Sciatic nerve (tissue), 2 donors: ENCODE measurements at regions not wholly inside any gene's neighbourhood (a gene's known extent, or its start where the extent isn't known, plus 50 kb on each side); places are given as distances from the start of the nearest gene placed in this dataset.

Experiments
- ATAC-seq: fragments of 200-7000 bp; cut with Tn5 transposase; one replicate; pipeline ENCODE4 v1.9.1; 2020; ENCODE audit warnings: mild to moderate bottlenecking, moderate library complexity
- DNase-seq: peaks from one replicate; pipeline ENCODE4 v3.0.0-alpha.2; 2020; ENCODE audit warnings: low spot score
- intact Hi-C: fragments of 100-400 bp; cut with DNase I; formaldehyde crosslinking; loops from one replicate; pipeline ENCODE4 v1.14.2; 2022
- donor health status: DM: no; HTN: no; CAD: no.
- donor health status: DM: no; HTN: no; CAD: no.

- intact Hi-C loops: no loop called here
- no peak for ATAC-seq
Observed at GRCh38 chr9:13707612-13708576, 428.4 kb upstream of the MPDZ start.

DNA sequence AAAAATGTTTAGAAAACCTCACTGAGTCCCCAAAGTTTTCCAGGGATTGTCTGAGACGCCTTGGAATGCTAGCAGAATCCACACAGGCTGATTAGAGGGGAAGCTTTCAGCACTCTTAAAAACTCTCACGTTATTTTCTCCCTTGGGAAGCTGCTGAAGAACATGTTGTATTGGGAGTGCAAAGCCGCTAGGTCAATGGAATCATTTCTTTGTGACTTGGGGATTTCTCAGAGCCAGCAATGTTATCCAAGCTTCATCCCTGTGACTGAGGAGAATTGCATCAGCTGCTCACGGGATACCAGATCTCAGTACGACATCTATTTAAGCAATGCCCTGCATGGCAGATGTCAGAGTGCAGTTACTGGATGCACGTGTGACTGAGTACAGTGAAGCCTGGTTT lies 426.4 kb upstream of the MPDZ start:
- intact Hi-C loops: no loop called here
- DNase-seq: peak; percentile 58
- ATAC-seq: peak; percentile 98

More at GRCh38 chr9:13707612-13708576, 428.4 kb upstream of the MPDZ start:
- no peak for DNase-seq

DNA sequence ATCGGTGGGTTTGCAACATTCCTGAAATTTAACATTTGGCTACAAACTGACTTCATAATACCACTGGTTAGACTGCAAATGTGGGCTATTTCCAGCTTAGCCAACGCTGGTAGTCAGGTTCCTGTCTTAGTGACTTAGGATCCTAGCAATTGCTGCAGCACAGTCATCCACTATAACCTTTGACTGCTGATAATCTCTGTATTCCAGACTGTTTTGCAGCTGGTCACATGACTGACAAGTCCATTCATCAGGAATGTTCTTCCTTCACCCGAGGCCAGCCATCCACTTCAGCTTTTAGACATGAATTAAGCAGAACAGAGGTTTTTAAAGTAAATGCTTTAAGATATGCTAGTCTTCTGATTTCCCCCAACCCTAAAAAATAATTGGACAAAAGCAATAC lies 425.9 kb upstream of the MPDZ start:
- ATAC-seq (peak; percentile 62), DNase-seq (no peak)
- intact Hi-C loops: no loop called here

DNA sequence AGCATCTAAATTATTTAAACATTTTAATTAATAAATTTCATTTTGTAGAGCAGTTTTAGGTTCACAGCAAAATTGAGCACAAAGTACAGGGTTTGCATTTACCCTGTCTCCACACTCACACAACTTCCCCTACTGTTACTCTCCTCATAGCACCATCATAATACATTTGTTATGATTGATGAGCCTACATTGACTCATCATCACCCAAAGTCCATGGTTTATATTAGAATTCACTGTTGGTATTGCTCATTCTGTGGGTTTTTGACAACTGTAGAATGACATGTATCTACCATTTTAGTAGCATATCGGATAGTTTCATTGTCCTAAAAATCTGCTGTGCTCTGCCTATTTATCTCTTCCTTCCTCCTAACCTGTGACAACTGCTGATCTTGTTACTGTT lies 411.1 kb upstream of the MPDZ start:
- DNase-seq (no peak), ATAC-seq (no peak)
- intact Hi-C loops: no loop called here

DNA sequence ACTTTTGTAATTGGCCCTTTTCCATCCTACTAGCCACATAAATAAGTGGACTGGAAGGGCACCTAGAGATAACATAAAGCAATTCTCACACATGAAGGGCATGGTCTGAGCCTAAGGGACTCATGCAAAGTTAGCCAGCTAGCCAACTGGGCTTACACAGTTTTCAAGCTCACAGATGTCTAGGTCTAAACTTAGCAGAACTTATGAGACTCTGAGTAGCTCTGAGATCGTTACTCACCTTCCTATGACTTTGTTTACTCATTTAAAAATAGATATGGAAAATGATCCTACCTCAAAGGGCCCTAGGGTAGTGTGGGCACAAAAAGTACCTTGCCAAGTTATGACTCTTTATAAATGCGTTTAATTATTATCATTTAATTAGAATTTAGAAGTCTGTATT lies 410.4 kb upstream of the MPDZ start:
- DNase-seq (no peak), ATAC-seq (no peak)
- intact Hi-C loops: no loop called here

GRCh38 chr9:13688990-13689600 lies 409.6 kb upstream of the MPDZ start:
- intact Hi-C loops: no loop called here
- DNase-seq (no peak), ATAC-seq (no peak)

DNA sequence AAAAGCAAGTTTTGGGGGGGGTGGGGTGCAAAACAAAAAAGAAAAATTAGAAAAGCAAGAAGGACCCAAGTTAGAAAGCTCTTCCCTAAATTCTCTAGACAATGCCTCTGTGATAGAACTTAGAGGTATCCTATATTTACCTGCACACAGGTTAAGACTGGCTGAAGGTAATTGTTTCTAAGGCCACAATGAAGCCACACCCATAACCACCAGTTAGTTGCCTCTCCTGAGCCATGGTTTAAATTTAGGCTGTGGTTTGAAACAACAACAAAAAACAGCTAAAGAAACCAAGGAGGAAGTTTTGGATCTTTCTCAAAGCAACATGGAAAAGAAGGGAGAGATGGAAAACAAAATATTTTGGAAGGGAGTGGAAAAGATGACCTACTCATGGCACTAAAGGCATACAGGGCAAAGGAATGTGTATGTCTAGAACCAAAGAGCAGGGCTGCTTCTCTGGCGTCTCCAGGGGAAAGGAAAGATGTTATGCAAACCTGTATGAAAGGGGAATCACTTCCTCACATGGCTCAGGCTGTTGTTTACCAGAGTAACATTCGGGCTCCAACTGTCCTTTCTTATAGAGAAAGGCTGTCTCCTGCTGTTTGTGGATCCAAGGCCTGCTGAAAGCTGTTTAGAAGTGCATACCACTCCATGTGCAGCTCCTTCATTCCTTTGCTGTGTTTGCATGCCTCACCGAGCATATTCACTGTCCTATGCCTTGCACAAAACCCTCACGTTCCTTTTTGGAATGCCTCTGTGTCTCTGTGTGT lies 408.9 kb upstream of the MPDZ start:
- no peak for ATAC-seq
- intact Hi-C loops: no loop called here
- DNase-seq: no peak

DNA sequence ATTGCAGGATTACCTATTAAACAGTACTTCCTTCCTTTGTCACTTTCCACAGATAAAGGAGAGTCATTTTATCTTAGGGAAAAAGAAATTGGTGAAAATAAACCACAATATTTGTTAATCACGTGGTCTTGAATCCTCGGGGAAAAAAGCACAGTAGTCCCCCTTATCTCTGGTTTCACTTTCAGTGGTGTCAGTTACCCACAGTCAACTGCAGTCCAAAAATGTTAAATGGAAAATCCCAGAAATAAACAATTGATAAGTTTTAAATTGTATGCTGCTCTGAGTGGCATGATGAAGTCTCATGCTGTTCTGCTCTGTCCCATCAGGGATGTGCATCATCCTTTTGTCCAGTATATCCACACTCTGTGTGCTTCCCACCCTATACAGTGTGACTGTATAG lies 405.2 kb upstream of the MPDZ start:
- intact Hi-C loops: no loop called here
- no peak for DNase-seq
- no peak for ATAC-seq

DNA sequence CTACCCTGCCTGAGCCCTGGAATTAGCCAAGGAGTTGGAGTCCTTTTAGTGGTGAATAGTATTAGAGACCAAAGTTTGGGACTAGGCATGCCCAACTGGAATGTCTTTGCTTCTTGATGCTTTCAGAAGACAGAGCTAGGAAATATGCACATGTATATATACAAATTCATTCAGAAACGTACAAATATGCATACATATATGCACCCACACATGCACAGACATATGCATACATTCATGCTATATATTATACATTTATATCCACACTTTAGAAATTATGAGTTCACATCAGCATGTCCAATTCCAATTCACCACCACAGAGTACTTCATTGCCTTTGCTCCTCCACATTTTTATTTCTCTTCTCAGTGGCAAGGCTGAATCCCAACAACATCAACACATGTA lies 398.3 kb upstream of the MPDZ start:
- intact Hi-C loops: no loop called here
- no peak for DNase-seq
- ATAC-seq: no peak

- ATAC-seq (no peak), DNase-seq (no peak)
- intact Hi-C loops: no loop called here
Observed at GRCh38 chr9:13675638-13676000, 396.1 kb upstream of the MPDZ start.

DNA sequence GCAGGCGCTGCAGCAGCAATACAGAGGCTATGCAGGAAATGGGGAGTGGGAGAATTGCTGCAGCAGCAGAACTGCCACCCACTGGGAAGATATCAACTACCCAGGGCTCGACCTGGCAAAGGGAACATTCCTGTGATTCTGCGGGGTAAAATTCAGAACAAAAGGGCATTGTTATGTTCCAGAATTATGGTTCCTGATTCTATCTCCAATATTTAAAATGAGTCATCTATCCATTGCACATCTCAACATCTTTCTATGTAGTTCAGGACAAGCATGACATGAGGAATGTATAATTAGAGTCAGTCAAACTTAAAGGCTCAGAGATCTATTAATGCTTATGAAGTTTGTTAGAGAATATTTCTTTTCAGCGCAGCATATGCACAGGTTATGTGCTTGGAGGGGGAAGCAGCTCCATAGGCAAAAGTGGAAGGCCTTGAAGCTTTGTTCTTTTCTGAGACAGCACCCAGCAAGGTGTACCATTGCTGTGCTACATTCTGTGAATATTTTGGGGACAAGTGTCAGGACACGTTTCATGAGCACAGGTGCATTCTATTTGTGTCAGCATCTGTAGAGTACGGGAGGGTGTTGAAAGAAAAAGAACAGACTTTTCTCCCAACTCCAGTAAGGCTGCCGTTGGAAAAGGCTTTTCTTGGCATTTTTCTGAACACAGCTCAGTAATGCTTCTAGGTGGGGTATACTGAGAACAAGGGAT lies 395.6 kb upstream of the MPDZ start:
- intact Hi-C loops: no loop called here
- ATAC-seq (no peak), DNase-seq (no peak)

DNA sequence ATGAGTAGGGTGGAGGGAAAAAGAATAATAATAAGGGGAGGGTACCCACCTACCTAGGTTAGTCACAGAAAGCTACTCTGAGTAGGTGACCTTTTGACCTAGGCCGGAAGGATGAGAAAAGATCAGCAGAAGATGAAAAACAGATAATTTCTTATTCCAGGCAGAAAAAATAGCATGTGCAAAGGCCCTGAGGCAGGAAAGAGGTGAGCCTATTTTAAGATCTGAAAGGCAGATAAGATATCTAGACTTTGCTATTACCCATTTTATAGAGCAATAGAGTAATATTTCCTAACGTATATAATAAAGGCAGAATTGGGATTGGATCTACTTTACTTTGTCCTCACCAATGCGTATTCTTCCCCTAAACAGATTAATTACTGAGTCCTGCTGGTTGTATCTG lies 393.9 kb upstream of the MPDZ start:
- DNase-seq (no peak), ATAC-seq (no peak)
- intact Hi-C loops: no loop called here

- ATAC-seq (peak; percentile 45), DNase-seq (no peak)
- intact Hi-C loops: no loop called here
Observed at GRCh38 chr9:13665418-13666066, 386.1 kb upstream of the MPDZ start.

GRCh38 chr9:13661014-13661413 lies 381.5 kb upstream of the MPDZ start:
- ATAC-seq: no peak
- intact Hi-C loops: no loop called here

DNA sequence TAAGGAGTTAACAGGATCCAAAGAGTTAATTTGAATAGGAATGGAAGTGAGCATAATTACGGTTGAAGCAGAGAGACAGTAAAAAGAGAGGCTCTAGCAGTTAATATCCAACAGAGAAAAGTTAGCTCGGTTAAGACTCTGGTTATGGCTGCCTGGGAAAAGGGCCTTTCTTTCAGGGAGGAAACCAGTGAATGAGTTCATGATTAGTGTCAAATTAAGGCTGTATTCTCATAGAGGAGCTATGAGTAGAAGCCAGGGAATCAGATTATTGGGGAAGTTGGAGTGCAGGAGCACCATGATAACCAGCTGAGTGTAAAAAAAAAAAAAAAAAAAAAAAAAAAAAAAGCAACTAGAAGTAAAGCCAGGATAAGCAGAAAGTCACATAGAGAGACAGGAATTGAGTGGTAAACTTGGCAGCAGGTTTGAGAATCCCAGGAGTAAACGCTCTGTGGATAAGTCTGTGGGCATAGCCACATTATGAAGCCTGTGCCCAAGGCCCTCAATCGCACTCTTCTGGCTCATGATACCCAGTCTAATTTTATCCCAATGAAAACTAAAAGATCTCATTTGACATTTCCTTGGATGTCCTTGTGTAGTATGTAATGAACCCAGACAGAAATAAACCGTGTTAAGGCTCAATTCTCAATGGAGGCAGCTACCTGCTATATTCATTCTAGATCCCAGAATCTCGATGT lies 372.6 kb upstream of the MPDZ start:
- intact Hi-C loops: no loop called here
- ATAC-seq (no peak), DNase-seq (no peak)

More at GRCh38 chr9:13661014-13661413, 381.5 kb upstream of the MPDZ start:
- DNase-seq: no peak

- ATAC-seq: no peak
- no peak for DNase-seq
- intact Hi-C loops: no loop called here
Observed at GRCh38 chr9:13651526-13651925, 372.0 kb upstream of the MPDZ start.

DNA sequence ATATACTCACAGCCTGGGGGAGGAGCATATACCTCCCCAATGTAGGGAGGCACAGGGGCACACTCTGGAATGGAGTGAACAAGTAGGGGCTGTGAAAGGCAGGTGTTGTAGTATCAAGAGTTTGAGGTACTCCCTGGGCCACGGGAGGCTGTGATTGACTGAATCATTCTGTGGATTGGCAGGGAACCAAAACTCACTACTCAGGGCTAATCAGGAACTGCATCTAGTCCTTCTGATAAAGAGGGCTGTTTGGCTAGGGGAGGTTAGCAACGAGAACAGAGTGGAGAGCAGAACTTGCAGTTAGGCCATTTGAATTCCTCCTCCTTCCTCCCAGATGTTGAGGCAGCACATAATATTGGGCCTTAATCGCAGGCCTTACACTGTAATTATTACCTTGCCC lies 369.2 kb upstream of the MPDZ start:
- intact Hi-C loops: no loop called here
- no peak for ATAC-seq

DNA sequence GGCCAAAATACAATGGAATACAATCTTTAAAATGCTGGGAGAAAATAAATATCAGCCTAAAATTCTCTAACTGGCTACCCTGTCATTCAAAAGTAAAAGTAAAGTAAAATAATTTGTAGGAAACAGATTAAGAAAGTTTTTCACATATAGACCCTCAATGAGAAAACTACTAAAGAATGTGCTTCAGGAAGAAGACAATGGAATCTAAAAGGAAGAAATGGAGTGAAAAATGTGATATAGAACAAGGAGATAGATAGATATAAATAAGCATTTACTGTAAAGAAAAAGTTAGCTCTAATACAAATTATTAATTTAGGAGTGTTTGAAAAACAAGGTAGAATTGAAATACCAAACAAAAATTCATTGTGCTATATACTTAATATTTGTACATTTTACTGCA lies 368.6 kb upstream of the MPDZ start:
- intact Hi-C loops: no loop called here
- ATAC-seq (no peak), DNase-seq (no peak)

More for the DNA sequence above, 369.2 kb upstream of the MPDZ start:
- no peak for DNase-seq
